Activated T-cell treated with anti-CD3 and anti-CD28 coated beads, Interleukin-2, amount 50 U/mL, for 24 hours (primary cell): ENCODE measurements at regions not wholly inside any gene's neighbourhood (a gene's known extent, or its start where the extent isn't known, plus 50 kb on each side); places are given as distances from the start of the nearest gene placed in this dataset.

Source experiments
- DNase-seq: peaks from one replicate; pipeline ENCODE4 v3.0.0-alpha.2; 2020
- H3K27ac Mint-ChIP-seq: 2 replicates; pipeline ENCODE4 v1.8.0; 2020; ENCODE audit warnings: mild to moderate bottlenecking, mixed read lengths
- H3K27me3 Mint-ChIP-seq: 2 replicates; pipeline ENCODE4 v1.8.0; 2020; ENCODE audit warnings: mixed read lengths
- H3K36me3 Mint-ChIP-seq: 2 replicates; pipeline ENCODE4 v1.8.0; 2020; ENCODE audit warnings: low read depth, mixed read lengths
- H3K4me1 Mint-ChIP-seq: 2 replicates; pipeline ENCODE4 v1.8.0; 2020; ENCODE audit warnings: low read depth, mixed read lengths
- H3K4me3 Mint-ChIP-seq: 2 replicates; pipeline ENCODE4 v1.8.0; 2020; ENCODE audit warnings: mild to moderate bottlenecking, moderate library complexity, mixed read lengths
- H3K9me3 Mint-ChIP-seq: 2 replicates; pipeline ENCODE4 v1.8.0; 2020; ENCODE audit warnings: mixed read lengths

GRCh38 chr3:98994128-98994762 is 92.8 kb upstream of the DCBLD2 start:
- Mint-ChIP-seq H3K4me3 (no peak overlapping the region), H3K27ac (no peak overlapping the region), H3K36me3 (no peaks in the 10 kb centered on the region), H3K27me3 (no peaks in the 10 kb centered on the region), H3K4me1 (no peaks in the 10 kb centered on the region), H3K9me3 (no peaks in the 10 kb centered on the region)
- no peak for DNase-seq

GRCh38 chr3:98991393-98991792 is 89.9 kb upstream of the DCBLD2 start:
- H3K36me3 Mint-ChIP-seq: no peaks in the 10 kb centered on the region
- no peaks in the 10 kb centered on the region for H3K9me3 Mint-ChIP-seq
- no peaks in the 10 kb centered on the region for H3K27me3 Mint-ChIP-seq
- no peaks in the 10 kb centered on the region for H3K4me1 Mint-ChIP-seq
- no peak overlapping the region for H3K4me3 Mint-ChIP-seq
- DNase-seq: no peak
- H3K27ac Mint-ChIP-seq: no peak overlapping the region

GRCh38 chr3:98990657-98991056 is 89.2 kb upstream of the DCBLD2 start:
- Mint-ChIP-seq H3K4me1 (no peaks in the 10 kb centered on the region), H3K4me3 (no peak overlapping the region), H3K27ac (no peak overlapping the region), H3K9me3 (no peaks in the 10 kb centered on the region), H3K36me3 (no peaks in the 10 kb centered on the region), H3K27me3 (no peaks in the 10 kb centered on the region)
- no peak for DNase-seq

GRCh38 chr3:98986073-98986472 is 84.6 kb upstream of the DCBLD2 start:
- Mint-ChIP-seq H3K4me3 (no peak overlapping the region), H3K36me3 (no peaks in the 10 kb centered on the region), H3K9me3 (no peaks in the 10 kb centered on the region), H3K4me1 (no peaks in the 10 kb centered on the region), H3K27me3 (peaks cover 3% of the 10 kb centered on the region), H3K27ac (no peak overlapping the region)
- DNase-seq: no peak

GRCh38 chr3:98985431-98985830 is 83.9 kb upstream of the DCBLD2 start:
- peaks cover 3% of the 10 kb centered on the region for H3K27me3 Mint-ChIP-seq
- no peaks in the 10 kb centered on the region for H3K36me3 Mint-ChIP-seq
- no peak overlapping the region for H3K4me3 Mint-ChIP-seq
- H3K4me1 Mint-ChIP-seq: no peaks in the 10 kb centered on the region
- no peaks in the 10 kb centered on the region for H3K9me3 Mint-ChIP-seq
- H3K27ac Mint-ChIP-seq: no peak overlapping the region
- no peak for DNase-seq

- Mint-ChIP-seq H3K27me3 (peaks cover 3% of the 10 kb centered on the region), H3K27ac (no peak overlapping the region), H3K9me3 (no peaks in the 10 kb centered on the region), H3K4me3 (no peak overlapping the region), H3K36me3 (no peaks in the 10 kb centered on the region), H3K4me1 (no peaks in the 10 kb centered on the region)
- DNase-seq: no peak
Observed at GRCh38 chr3:98984024-98984423, 82.5 kb upstream of the DCBLD2 start.

GRCh38 chr3:98982351-98982750 is 80.9 kb upstream of the DCBLD2 start:
- Mint-ChIP-seq H3K9me3 (no peaks in the 10 kb centered on the region), H3K27ac (no peak overlapping the region), H3K4me1 (peaks cover 5% of the 10 kb centered on the region), H3K36me3 (no peaks in the 10 kb centered on the region), H3K27me3 (peaks cover 6% of the 10 kb centered on the region), H3K4me3 (no peak overlapping the region)
- DNase-seq: no peak

GRCh38 chr3:98980915-98981596 is 79.6 kb upstream of the DCBLD2 start:
- DNase-seq: no peak
- Mint-ChIP-seq H3K27ac (no peak overlapping the region), H3K27me3 (peaks cover 6% of the 10 kb centered on the region), H3K36me3 (no peaks in the 10 kb centered on the region), H3K9me3 (no peaks in the 10 kb centered on the region), H3K4me3 (no peak overlapping the region), H3K4me1 (peaks cover 5% of the 10 kb centered on the region)

- H3K36me3 Mint-ChIP-seq: no peaks in the 10 kb centered on the region
- H3K4me1 Mint-ChIP-seq: peaks cover 5% of the 10 kb centered on the region
- H3K4me3 Mint-ChIP-seq: no peak overlapping the region
- no peak overlapping the region for H3K27ac Mint-ChIP-seq
- peaks cover 6% of the 10 kb centered on the region for H3K27me3 Mint-ChIP-seq
- peaks cover 2% of the 10 kb centered on the region for H3K9me3 Mint-ChIP-seq
- no peak for DNase-seq
Observed at GRCh38 chr3:98979296-98979695, 77.8 kb upstream of the DCBLD2 start.

GRCh38 chr3:98978068-98978811 is 76.7 kb upstream of the DCBLD2 start:
- H3K27me3 Mint-ChIP-seq: peaks cover 3% of the 10 kb centered on the region
- H3K27ac Mint-ChIP-seq: no peak overlapping the region
- no peak for DNase-seq
- H3K4me3 Mint-ChIP-seq: no peak overlapping the region
- H3K9me3 Mint-ChIP-seq: peaks cover 2% of the 10 kb centered on the region
- no peaks in the 10 kb centered on the region for H3K36me3 Mint-ChIP-seq
- peaks cover 5% of the 10 kb centered on the region for H3K4me1 Mint-ChIP-seq

GRCh38 chr3:98977520-98977919 is 76.0 kb upstream of the DCBLD2 start:
- Mint-ChIP-seq H3K36me3 (no peaks in the 10 kb centered on the region), H3K9me3 (peaks cover 5% of the 10 kb centered on the region), H3K27ac (no peak overlapping the region), H3K4me3 (no peak overlapping the region), H3K4me1 (peaks cover 5% of the 10 kb centered on the region), H3K27me3 (peaks cover 6% of the 10 kb centered on the region)
- no peak for DNase-seq

GRCh38 chr3:98974442-98974841 is 72.9 kb upstream of the DCBLD2 start:
- Mint-ChIP-seq H3K9me3 (peaks cover 5% of the 10 kb centered on the region), H3K27ac (no peak overlapping the region), H3K4me3 (no peak overlapping the region), H3K27me3 (peaks cover 6% of the 10 kb centered on the region), H3K36me3 (no peaks in the 10 kb centered on the region), H3K4me1 (peaks cover 12% of the 10 kb centered on the region)
- no peak for DNase-seq

GRCh38 chr3:98972720-98973119 is 71.2 kb upstream of the DCBLD2 start:
- H3K27me3 Mint-ChIP-seq: peaks cover 6% of the 10 kb centered on the region
- no peaks in the 10 kb centered on the region for H3K36me3 Mint-ChIP-seq
- H3K4me1 Mint-ChIP-seq: peaks cover 11% of the 10 kb centered on the region
- no peak for DNase-seq
- H3K27ac Mint-ChIP-seq: no peak overlapping the region
- H3K9me3 Mint-ChIP-seq: peaks cover 5% of the 10 kb centered on the region
- H3K4me3 Mint-ChIP-seq: no peak overlapping the region

GRCh38 chr3:98972155-98972554 is 70.7 kb upstream of the DCBLD2 start:
- Mint-ChIP-seq H3K27ac (no peak overlapping the region), H3K9me3 (peaks cover 5% of the 10 kb centered on the region), H3K27me3 (peaks cover 3% of the 10 kb centered on the region), H3K4me1 (peaks cover 8% of the 10 kb centered on the region), H3K4me3 (no peak overlapping the region), H3K36me3 (no peaks in the 10 kb centered on the region)
- DNase-seq: no peak

- Mint-ChIP-seq H3K36me3 (no peaks in the 10 kb centered on the region), H3K27ac (peak overlapping the region; percentile 68), H3K9me3 (peaks cover 5% of the 10 kb centered on the region), H3K4me3 (no peak overlapping the region), H3K4me1 (peaks cover 8% of the 10 kb centered on the region), H3K27me3 (peaks cover 3% of the 10 kb centered on the region)
- DNase-seq: no peak
Observed at GRCh38 chr3:98971169-98971681, 69.7 kb upstream of the DCBLD2 start.
